HG02852 (cell line): ENCODE measurements at regions not wholly inside any gene's neighbourhood (a gene's known extent, or its start where the extent isn't known, plus 50 kb on each side); places are given as distances from the start of the nearest gene placed in this dataset.

Source experiments
- ATAC-seq: cut with Tn5 transposase; IDR thresholded peaks from one replicate; pipeline ENCODE4 v1.9.1; 2021; ENCODE audit warnings: mild to moderate bottlenecking, moderate library complexity; ENCODE audit not compliant: unreplicated experiment

DNA sequence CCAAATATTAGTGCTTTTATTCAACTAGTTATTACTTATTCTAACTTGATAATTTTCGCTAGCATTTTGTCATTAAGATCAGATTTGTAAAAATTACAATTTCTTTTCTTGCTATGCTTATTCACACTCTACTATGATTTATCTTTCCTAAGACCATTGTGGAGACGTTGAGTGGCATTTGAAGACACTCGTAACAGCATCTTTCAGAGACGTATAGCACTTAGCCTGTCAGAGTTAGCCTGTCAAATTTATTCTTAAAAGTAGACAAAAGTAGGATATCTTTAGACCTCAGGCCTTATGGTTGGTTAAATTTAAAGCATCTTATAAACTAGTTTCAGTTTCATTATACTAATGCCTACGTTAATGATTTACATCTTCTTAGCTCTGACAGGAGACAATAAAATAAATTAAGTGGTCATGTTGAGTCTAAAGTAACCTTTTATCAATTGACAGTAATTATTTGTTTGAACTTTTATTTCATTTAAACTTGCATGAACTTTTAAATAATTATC is 1410.1 kb downstream of the MRPL39 start:
- no peak for ATAC-seq

DNA sequence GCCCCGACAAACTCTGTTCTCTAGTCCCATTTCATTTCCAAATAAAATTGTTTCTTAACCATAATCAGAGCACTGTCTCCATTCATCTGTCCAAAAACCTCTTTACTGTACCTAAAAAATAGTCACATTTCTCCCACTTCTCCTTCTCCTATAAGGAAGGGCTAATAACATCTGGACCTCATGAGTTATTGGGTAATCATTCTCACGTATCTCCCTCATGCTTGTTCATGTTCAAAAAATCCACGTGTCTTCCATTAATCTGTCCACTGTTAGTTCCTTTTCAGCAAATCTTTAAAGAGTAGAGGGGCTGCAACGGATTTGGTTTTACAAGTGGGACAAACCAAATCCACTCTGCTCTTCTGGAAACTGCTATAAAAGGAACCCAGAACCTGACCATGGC is 1418.8 kb downstream of the MRPL39 start:
- ATAC-seq = no peak

DNA sequence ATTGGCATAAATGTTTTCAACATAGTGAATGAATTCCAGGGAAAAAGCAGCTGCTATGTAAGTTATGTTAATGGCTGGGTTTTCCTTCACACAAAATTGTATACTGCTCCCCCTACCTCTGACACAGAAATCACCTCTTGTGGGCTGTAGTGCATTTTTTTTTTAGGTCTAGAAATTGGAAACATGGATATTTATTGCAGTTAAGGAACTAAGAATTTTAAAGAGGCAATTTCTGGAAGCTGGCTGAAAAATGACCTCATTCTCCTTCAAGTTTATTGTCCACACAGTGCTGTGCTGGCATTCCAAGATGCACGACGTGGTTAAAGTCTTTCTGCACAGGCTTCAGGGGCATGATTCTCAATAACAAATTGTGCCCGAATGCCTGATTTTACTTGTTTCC is 1424.2 kb downstream of the MRPL39 start:
- ATAC-seq = no peak

DNA sequence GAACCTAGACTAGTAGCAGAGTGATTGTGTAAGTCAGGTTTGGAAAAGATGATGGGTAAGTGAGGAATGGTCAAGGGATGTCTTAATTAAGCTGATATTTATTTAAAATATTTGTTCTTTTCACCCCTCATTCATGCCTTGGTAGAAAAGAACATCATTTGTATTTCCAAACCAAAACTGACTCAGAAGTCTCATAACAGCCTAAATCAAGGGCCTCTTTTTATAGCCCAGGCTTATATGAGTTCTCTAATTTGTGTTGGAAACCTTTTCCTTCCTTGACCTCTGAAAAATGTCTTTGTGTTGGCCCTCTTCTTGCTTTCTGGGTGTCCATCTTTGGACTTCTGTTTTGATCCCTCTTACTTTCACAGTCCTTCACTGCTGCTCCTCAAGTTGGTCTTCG is 1428.2 kb downstream of the MRPL39 start:
- no peak for ATAC-seq

DNA sequence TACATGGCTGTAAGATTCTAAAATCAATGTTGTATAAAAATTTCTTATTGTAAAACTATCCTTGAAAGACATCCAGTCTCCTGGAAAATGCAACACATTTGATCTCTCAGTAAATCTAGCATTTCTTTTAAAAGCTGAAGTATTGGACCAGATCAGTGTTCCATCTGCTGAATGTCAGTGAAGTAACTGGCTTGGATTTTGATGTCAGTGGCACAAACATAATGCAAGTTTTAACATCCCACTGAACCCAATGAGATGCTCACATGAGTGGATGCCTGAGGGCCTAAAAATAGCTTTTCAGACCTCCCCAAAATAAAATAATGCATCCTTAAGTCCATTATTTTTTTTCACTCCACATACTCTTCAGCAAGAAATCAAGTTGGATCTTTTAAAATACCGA is 1432.2 kb downstream of the MRPL39 start:
- no peak for ATAC-seq

DNA sequence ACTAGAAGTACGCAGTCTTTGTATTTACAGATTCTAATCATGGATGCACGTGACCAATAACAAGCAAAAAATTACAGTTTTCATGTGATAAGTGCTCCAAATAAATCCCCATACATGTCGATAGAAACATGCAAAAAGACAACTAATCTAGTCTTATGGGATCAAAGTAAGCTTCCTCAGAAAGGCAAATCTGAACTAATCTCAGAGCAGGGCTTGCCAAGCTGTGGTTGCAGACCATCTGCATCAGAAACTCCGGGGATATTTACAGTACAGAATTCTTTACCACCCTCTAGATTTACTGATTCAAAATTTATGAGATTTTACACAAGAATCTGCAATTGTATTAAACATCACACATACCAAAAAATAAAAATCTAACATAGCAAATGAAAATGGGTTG is 1435.5 kb downstream of the MRPL39 start:
- no peak for ATAC-seq

DNA sequence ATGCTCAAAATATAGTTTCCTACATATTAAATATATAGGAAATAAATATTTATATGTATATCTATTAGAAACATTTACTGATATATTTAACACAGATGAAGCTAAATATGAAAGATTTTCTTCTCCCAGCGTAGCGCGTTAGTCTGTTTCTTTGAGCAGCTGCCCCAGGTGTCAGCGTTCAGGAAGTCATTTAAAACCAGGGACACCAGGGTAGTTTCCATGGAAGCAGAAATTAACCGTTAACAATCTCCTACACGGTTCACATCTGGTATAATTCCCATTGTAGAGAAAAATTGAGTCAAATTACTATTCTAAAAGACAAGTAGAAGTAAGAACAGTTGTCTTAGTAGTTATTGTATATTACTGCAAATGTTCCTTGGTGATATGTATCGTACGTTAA is 1443.7 kb downstream of the MRPL39 start:
- ATAC-seq = no peak

DNA sequence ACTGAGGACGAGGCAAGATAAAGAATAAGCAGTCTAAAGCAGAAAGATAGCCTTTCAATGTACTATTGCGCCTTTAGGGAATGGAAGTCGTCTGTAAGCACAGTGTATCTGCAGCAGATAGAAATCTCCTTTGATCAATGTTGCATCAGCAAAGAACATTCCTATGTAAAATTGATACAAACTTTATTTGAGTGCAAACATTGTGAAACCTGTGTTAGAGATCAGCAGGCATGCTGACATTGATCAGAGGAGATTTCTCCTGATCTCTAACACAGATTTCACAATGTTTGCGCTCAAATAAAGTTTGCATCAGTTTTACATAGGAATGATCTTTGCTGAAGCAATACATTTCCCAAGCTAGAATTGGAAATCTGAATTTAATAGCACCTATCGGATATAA is 1446.8 kb downstream of the MRPL39 start:
- no peak for ATAC-seq

DNA sequence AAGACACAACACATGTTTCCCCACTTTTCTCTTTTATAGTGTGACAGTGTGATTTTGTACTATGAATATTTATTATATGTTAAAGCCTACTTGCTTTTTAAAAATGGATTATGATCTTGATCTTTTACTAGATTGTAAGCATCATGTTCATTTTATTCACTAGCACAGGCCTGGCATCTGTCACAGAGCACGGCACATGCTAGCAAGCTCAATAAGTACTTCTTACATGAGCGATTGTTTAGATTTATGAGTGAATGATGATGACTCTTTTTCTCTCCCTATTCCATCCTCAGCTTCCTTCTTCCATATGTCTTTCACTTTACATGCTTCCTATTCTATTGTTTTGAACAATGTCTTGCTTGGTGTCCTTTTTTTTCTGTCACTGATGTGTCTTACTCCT is 1454.1 kb downstream of the MRPL39 start:
- no peak for ATAC-seq

DNA sequence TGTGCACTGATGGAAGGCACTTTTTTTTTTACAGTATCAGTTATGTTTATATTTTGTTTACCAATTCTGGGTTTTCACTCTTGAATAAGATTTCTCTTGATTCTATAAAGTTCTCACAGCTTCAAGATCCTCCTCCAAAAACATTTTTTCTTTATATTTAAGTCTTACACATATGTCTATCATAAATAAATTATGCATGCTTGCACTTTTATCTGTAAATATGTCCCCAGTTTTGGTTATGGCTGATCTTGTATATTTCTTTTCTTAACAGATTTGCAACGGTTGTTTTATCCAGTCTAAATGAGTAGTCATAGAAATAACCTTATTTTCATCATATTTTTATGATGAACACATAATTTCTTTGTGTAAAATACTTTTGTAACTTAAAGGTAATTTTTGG is 1456.5 kb downstream of the MRPL39 start:
- ATAC-seq = no peak

DNA sequence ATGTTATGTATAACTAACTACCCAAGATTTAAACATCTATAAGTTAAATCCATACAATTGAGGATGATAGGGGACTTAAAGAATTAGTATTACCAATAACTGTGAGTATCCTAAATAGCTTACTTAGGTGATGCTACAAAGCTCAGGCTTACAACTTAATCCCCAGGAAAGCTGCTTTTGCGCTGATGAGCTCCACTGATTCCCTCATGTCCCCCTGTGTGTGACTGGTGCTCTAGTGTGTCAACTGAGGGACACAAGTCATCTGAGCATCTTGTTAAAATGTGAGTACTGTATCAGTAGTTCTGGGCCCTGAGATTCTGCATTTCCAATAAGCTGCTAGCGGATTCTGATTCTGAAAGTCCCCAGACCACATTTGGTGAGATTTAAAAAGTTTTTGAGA is 1458.8 kb downstream of the MRPL39 start:
- no peak for ATAC-seq

DNA sequence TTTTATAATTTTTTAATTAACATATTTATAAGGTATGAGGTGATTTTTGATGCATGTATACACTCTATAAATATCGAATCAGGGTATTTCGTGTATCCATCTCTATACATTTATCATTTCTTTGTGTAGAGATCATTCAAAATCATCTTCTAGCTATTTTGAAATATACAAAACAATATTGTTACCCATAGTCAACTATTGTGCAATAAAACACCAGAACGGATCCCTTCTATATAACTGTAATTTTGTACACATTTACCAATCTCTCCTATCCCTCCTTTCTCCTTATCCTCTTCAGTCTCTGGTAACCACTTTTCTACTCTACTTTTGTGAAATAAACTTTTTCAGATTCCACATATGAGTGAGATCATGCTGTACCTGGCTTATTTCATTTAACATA is 1459.6 kb downstream of the MRPL39 start:
- no peak for ATAC-seq

DNA sequence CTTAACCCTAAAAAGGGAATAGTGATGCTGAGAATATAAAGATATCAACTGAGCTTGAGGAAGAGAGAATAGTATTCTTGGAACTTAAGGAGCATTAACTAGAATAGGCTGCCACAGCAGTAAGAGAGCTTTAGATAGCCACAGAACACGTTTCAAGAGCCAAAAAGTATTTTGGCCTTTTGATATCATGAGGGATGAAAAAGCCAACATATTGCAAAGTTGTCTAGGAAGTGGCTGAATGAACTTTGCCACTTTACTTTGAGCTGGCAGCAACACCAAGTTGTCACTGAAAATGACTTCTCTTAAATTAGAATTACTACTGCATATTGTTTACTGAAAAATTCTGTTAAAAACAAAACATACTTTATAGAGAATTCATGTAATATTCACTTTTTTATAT is 1476.2 kb downstream of the MRPL39 start:
- ATAC-seq = no peak

DNA sequence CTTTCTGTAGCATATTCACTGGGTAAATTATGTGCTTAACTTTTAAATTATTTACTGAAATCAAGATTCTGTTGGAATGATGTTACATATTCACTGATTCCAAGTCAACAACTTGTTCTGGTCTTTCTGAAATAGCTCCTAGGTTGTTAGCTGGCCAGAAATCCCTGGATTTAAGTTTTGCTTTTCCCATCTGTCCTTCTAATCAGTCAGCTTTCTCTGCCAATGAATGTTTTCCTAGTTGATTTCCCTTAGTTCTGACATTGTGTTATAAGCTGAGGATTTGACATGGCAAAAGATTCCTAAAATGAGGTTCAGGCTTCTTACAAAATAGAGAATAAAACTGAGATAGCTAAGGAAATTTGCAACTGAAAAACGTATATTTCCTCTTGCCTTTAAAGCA is 1479.6 kb downstream of the MRPL39 start:
- no peak for ATAC-seq

DNA sequence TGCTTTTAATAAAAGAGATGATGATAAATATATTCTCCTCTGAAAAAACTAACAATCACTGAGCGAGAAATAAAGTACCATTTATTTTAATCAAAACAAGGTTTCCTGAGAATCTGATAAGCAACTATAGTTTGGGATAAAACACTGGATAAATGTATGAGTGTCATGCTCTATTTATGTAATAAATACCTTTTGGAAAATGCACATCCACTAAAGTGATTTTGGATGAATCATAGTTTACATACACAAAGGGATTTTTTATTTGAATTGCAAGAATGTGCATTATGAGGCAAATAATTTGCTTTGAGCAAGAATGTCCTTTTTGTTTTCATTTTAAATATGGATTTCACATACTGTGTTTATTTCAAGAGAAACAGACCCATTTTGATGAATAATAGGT is 1483.5 kb downstream of the MRPL39 start:
- ATAC-seq = no peak

DNA sequence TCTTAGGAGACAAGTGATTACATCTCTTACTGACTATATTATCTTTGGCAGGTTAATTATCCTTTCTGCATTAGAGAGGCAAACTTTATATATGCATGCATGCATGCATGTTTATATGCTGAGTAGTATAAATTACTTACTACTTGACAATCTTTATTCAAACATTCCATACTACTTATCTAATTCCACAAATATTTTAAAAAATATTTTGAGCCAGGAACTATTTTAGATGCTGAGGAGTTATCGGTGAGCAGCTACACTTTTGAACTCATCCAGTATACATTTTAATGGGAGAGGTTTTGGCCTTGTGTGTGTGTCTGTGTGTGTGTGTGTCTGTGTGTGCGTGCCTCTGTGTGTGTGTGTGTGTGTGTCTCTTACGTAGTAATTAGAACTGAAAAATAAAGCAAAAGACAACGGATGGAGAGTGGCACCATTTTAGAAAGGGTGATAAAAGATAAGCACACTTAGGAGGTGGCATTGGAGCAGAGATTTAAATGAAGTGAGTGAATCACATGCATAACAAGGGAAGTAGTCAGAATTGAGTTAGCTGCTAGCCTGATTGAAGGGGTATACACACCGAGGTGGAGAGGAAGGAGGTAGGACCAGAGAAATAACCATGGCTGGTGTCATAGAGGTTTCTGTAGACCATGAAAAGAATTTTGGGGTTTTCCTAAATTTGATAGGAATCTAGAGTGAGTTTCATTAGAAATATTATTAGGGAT is 1488.4 kb downstream of the MRPL39 start:
- no peak for ATAC-seq

DNA sequence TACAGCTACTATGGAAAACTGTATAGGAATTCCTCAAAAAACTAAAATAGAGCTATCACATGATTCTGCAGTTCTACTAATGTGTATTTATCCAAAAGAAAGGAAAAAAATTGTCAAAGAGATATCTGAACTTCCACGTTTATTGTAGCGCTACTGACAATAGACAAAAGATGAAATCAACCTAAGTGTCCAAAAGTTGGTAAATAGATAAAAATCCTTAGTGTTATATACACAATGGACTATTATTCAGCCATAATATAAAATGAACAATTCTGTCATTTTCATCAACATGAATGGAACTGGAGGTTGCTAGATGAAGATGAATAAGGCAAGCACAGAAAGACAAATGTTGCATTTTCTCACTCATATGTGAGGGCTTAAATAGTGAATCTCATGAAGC is 1492.1 kb downstream of the MRPL39 start:
- ATAC-seq = no peak

DNA sequence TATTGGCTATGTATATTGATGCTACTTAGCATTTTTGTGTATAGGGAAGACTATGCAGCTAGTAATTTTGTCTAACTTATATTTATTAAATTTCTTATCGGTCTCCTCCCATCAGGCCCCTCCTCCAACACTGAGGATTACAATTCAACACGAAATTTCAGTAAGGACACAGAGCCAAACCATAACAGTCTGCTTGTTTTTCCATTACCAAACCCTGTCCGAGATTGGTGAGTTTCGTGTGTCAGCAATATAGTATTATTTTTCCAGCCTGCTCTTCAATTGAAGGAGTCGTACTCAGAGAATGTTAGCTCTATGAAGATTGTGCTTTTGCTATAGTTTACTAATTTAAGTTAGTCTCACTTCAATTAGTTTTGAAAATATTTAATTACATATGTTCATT is 1495.3 kb downstream of the MRPL39 start:
- no peak for ATAC-seq

DNA sequence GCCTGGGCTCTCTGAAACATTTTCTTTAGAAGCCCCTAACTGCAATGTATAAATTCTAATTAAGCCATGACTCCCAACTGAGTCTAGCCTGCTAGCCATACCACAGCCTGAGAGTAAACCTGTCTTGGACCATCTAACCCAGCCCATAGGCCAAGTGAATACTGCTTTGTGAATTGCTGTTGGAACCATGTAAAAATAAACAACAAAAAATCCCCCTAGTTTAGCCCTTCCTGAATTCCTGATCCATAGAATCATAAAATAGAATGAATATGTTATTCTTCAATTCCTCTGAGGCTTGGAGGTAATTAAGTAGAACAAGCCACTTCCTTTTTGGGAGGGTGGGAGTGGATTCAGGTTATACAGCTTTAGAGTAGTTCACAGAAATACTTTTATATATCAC is 1496.4 kb downstream of the MRPL39 start:
- no peak for ATAC-seq

DNA sequence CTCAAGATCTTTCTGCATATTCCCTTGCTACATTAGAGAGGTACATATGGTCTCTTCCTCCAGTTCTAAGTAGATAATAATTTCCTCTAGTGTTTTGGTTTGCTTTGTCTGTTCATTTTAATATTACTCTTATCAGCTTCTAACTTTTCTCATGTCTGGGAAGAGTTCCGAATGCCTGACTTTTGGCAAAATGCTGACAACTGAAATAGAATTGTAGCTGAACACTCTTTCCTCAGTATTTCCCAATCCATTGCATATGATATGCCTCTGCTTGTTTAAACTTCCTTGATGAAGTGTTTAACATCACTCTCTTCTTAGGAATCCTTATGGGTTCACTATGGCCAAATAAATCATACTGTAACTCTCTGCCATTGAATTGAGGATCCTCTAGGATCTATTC is 1510.1 kb downstream of the MRPL39 start:
- ATAC-seq = no peak

DNA sequence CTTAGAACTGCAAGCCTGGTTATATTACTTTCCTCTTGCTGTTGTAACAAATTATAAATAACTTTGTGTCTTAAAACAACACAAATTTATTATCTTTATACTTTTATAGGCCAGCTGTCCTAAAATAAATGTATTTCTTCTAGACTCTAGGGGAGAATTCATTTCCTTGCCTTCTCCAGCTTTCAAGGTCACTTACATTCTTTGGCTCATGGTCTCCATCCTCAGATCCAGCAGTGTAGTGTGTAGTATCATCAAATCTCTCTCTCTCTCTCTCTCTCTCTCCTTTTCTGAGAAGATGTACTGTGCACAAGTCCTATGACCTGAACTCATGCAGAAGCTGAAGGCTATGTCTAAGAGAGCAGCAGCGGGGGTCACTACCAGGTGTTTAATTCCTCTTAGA is 1510.6 kb downstream of the MRPL39 start:
- ATAC-seq = no peak

DNA sequence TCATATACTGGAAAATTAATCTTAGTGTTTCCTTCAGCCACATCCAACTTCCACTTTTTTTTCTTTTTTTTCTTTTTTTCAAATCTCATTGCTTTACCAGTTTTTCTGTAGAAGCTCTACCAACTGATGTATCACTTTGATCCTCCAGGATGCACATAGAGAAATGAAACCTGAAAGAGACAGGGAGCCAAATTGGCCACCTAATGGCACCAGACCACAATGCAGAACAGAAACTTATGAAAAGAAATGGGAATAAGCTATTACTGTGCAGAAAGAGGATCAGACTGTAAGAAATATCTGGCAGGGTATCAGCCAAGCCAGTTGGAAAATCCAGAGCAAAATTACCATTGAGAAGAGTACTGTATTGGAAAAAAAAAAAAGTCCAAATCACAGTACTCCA is 1514.2 kb downstream of the MRPL39 start:
- ATAC-seq = no peak

DNA sequence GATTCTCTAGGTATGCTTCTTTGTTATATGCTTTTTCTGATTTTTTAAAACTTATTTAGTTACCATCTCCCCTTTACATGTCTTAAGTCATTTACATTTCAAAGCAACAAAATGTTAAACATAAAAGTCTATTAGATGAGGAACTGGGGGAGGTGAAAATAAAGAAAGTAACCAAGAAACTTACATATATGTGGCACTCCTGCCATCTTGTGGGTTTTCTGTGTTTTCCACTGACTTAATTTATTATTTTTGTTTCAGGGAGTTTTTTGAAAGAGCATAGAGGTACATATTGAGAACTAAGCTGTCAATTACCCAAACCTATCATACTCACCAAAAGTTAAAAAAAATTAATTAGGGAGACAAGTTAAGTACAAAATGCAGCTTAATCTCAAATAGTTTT is 1531.1 kb downstream of the MRPL39 start:
- ATAC-seq = no peak
